ENCODE measurements at regions not wholly inside any gene's neighbourhood (a gene's known extent, or its start where the extent isn't known, plus 50 kb on each side); places are given as distances from the start of the nearest gene placed in this dataset.

DNA sequence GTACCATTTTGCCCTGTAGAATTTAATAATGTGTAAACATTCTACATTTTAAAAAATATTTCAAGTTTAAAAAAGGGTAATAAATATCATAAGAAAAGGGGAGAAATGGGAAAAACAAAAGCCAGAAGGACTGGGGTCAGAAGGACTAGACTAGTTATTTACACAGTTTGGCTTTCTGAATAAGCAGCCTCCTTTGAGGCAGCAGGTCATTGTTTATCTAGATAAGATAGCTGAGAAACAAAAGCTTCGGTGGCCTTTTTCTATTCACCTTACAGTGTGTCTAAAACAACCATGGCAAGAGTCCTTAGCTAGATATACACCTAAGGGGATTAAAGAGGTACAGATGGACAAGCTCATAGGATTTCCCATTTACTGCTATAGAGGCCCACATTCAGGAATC, 396.5 kb upstream of the PMFBP1 start:
- no peak for TF ChIP-seq PAX5 (IDR thresholded peaks at IDR 0.05; ENCODE audit: insufficient read depth, low read length, severe bottlenecking)
- TF ChIP-seq POLR2A (IDR thresholded peaks at IDR 0.05; ENCODE audit: low read depth, low read length) = no peak
- no peak for TF ChIP-seq POLR2AphosphoS5 (IDR thresholded peaks at IDR 0.05; ENCODE audit: low read depth, low read length)
- TF ChIP-seq TAF1 (IDR thresholded peaks at IDR 0.05; ENCODE audit: low read depth, low read length) = no peak
- TF ChIP-seq POU2F2 (IDR thresholded peaks at IDR 0.05; ENCODE audit: low read depth, low read length) = no peak
- no peak for TF ChIP-seq SPI1 (IDR thresholded peaks at IDR 0.05; ENCODE audit: low read depth, low read length)

All from GM12891 (cell line).